ENCODE measurements at regions not wholly inside any gene's neighbourhood (a gene's known extent, or its start where the extent isn't known, plus 50 kb on each side); places are given as distances from the start of the nearest gene placed in this dataset.

GRCh38 chr1:229040630-229041358, 230.1 kb upstream of the RAB4A start:
- Histone ChIP-seq H3K36me3 (ENCODE audit: insufficient read depth) (no peaks in the 10 kb centered on the region), H3K9me2 (ENCODE audit: insufficient read depth) (0 out of 2 replicates have a peak, but pooled peaks cover 2% of the 10 kb centered on the region), H3K4me2 (no peak overlapping the region), H3K27me3 (ENCODE audit: insufficient read depth) (no peaks in the 10 kb centered on the region), H3K79me2 (replicated peaks; ENCODE audit: insufficient read depth) (no peaks in the 10 kb centered on the region), H3K27ac (ENCODE audit: low read depth) (no peak overlapping the region), H3F3A (replicated peaks; ENCODE audit: low read depth) (no peaks in the 10 kb centered on the region), H2AFZ (no peak overlapping the region), H4K20me1 (replicated peaks; ENCODE audit: insufficient read depth) (no peaks in the 10 kb centered on the region), H3K4me1 (ENCODE audit: insufficient read depth) (no peaks in the 10 kb centered on the region), H3K4me3 (no peak overlapping the region)
- peaks cover 2% of the 10 kb centered on the region for H3K27me3 Mint-ChIP-seq (ENCODE audit: insufficient read depth, low read depth, poor library complexity)
- no peaks in the 10 kb centered on the region for H3K9me3 Mint-ChIP-seq
- no peak overlapping the region for H3K27ac Mint-ChIP-seq
- no peak overlapping the region for H3K4me3 Mint-ChIP-seq
- TF ChIP-seq, protein P1, sequence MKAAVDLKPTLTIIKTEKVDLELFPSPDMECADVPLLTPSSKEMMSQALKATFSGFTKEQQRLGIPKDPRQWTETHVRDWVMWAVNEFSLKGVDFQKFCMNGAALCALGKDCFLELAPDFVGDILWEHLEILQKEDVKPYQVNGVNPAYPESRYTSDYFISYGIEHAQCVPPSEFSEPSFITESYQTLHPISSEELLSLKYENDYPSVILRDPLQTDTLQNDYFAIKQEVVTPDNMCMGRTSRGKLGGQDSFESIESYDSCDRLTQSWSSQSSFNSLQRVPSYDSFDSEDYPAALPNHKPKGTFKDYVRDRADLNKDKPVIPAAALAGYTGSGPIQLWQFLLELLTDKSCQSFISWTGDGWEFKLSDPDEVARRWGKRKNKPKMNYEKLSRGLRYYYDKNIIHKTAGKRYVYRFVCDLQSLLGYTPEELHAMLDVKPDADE (IDR thresholded peaks at IDR 0.05): no peak
- TF ChIP-seq, protein P2, sequence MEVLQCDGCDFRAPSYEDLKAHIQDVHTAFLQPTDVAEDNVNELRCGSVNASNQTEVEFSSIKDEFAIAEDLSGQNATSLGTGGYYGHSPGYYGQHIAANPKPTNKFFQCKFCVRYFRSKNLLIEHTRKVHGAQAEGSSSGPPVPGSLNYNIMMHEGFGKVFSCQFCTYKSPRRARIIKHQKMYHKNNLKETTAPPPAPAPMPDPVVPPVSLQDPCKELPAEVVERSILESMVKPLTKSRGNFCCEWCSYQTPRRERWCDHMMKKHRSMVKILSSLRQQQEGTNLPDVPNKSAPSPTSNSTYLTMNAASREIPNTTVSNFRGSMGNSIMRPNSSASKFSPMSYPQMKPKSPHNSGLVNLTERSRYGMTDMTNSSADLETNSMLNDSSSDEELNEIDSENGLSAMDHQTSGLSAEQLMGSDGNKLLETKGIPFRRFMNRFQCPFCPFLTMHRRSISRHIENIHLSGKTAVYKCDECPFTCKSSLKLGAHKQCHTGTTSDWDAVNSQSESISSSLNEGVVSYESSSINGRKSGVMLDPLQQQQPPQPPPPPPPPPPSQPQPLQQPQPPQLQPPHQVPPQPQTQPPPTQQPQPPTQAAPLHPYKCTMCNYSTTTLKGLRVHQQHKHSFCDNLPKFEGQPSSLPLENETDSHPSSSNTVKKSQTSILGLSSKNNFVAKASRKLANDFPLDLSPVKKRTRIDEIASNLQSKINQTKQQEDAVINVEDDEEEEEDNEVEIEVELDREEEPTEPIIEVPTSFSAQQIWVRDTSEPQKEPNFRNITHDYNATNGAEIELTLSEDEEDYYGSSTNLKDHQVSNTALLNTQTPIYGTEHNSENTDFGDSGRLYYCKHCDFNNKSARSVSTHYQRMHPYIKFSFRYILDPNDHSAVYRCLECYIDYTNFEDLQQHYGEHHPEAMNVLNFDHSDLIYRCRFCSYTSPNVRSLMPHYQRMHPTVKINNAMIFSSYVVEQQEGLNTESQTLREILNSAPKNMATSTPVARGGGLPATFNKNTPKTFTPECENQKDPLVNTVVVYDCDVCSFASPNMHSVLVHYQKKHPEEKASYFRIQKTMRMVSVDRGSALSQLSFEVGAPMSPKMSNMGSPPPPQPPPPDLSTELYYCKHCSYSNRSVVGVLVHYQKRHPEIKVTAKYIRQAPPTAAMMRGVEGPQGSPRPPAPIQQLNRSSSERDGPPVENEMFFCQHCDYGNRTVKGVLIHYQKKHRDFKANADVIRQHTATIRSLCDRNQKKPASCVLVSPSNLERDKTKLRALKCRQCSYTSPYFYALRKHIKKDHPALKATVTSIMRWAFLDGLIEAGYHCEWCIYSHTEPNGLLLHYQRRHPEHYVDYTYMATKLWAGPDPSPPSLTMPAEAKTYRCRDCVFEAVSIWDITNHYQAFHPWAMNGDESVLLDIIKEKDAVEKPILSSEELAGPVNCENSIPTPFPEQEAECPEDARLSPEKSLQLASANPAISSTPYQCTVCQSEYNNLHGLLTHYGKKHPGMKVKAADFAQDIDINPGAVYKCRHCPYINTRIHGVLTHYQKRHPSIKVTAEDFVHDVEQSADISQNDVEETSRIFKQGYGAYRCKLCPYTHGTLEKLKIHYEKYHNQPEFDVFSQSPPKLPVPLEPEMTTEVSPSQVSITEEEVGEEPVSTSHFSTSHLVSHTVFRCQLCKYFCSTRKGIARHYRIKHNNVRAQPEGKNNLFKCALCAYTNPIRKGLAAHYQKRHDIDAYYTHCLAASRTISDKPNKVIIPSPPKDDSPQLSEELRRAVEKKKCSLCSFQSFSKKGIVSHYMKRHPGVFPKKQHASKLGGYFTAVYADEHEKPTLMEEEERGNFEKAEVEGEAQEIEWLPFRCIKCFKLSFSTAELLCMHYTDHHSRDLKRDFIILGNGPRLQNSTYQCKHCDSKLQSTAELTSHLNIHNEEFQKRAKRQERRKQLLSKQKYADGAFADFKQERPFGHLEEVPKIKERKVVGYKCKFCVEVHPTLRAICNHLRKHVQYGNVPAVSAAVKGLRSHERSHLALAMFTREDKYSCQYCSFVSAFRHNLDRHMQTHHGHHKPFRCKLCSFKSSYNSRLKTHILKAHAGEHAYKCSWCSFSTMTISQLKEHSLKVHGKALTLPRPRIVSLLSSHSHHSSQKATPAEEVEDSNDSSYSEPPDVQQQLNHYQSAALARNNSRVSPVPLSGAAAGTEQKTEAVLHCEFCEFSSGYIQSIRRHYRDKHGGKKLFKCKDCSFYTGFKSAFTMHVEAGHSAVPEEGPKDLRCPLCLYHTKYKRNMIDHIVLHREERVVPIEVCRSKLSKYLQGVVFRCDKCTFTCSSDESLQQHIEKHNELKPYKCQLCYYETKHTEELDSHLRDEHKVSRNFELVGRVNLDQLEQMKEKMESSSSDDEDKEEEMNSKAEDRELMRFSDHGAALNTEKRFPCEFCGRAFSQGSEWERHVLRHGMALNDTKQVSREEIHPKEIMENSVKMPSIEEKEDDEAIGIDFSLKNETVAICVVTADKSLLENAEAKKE (CRISPR knock-in tag; IDR thresholded peaks at IDR 0.05): no peak
- no peak for TF ChIP-seq POLR2AphosphoS5 (IDR thresholded peaks at IDR 0.05; ENCODE audit: low read depth)
- TF ChIP-seq EZH2 (IDR thresholded peaks at IDR 0.05; ENCODE audit: low read depth, unreplicated experiment): no peak
- TF ChIP-seq STAT1 (IDR thresholded peaks at IDR 0.05; ENCODE audit: unreplicated experiment): no peak
- no peak for TF ChIP-seq ZNF114 (CRISPR knock-in tag; IDR thresholded peaks at IDR 0.05)
- no peak for TF ChIP-seq ZNF331 (CRISPR knock-in tag; IDR thresholded peaks at IDR 0.05; ENCODE audit: low read depth)
- TF ChIP-seq JUNB (IDR thresholded peaks at IDR 0.05; ENCODE audit: unreplicated experiment): no peak
- DNase-seq (ENCODE audit: low spot score): no peak
- peaks cover 5% of the 10 kb centered on the region; the same call in 2 of the 3 replicates for H3K4me1 Mint-ChIP-seq
- no peaks in the 10 kb centered on the region for H3K36me3 Mint-ChIP-seq (ENCODE audit: low read depth)
- no peak for ATAC-seq

Measured in GM23338 (cell line).